Cardiac muscle cell (in vitro differentiated cells and primary cell): ENCODE measurements at regions not wholly inside any gene's neighbourhood (a gene's known extent, or its start where the extent isn't known, plus 50 kb on each side); places are given as distances from the start of the nearest gene placed in this dataset.

Experiments
- DNase-seq, 2 donors: peaks; one replicate each; pipeline versions ENCODE4 v3.0.0 to v3.0.0-alpha.2; 2010 to 2017; ENCODE audit warnings: low read depth in 1 of 2, low spot score in 1 of 2
- H3K27ac ChIP-seq: fragments of 200-600 bp; sonication (generic); 2 replicates; pipeline ENCODE4 v1.5.1; 2016
- H3K27me3 ChIP-seq: fragments of 200-600 bp; sonication (generic); 2 replicates; pipeline ENCODE4 v1.6.0; 2016; ENCODE audit warnings: control low read depth
- H3K36me3 ChIP-seq: fragments of 200-600 bp; sonication (generic); 2 replicates; pipeline ENCODE4 v1.5.1; 2016; ENCODE audit warnings: control low read depth
- H3K4me1 ChIP-seq: fragments of 200-600 bp; sonication (generic); 2 replicates; pipeline ENCODE4 v1.8.1; 2017; ENCODE audit warnings: low read depth, mild to moderate bottlenecking, mixed run types
- H3K4me3 ChIP-seq: fragments of 200-600 bp; sonication (generic); 2 replicates; pipeline ENCODE4 v1.5.1; 2016; ENCODE audit warnings: mild to moderate bottlenecking
- H3K9me3 ChIP-seq: fragments of 200-600 bp; sonication (generic); 2 replicates; pipeline ENCODE4 v1.5.1; 2017; ENCODE audit warnings: low read depth, mild to moderate bottlenecking, control low read depth
- CTCF ChIP-seq: IDR thresholded peaks from 2 replicates; pipeline ENCODE4 v1.5.1; 2012; ENCODE audit warnings: low read depth, mild to moderate bottlenecking, low read length

GRCh38 chr4:155085843-155086530 is 122.4 kb upstream of the NPY2R start:
- no peaks in the 10 kb centered on the region for H3K36me3 ChIP-seq
- no peaks in the 10 kb centered on the region for H3K4me1 ChIP-seq
- TF ChIP-seq CTCF: no peak
- H3K4me3 ChIP-seq: no peak overlapping the region
- H3K9me3 ChIP-seq: no peaks in the 10 kb centered on the region
- H3K27me3 ChIP-seq: no peaks in the 10 kb centered on the region
- peak in 1 of 2 donors; percentile 64 for DNase-seq
- H3K27ac ChIP-seq: no peak overlapping the region

- DNase-seq: peak in 1 of 2 donors; percentile 58
- H3K4me1 ChIP-seq: no peaks in the 10 kb centered on the region
- no peaks in the 10 kb centered on the region for H3K9me3 ChIP-seq
- H3K36me3 ChIP-seq: no peaks in the 10 kb centered on the region
- no peak for TF ChIP-seq CTCF
- H3K4me3 ChIP-seq: no peak overlapping the region
- no peaks in the 10 kb centered on the region for H3K27me3 ChIP-seq
- H3K27ac ChIP-seq: no peak overlapping the region
Measured at GRCh38 chr4:155094201-155094820, 114.1 kb upstream of the NPY2R start.

GRCh38 chr4:155099231-155099630 is 109.2 kb upstream of the NPY2R start:
- TF ChIP-seq CTCF: no peak
- H3K9me3 ChIP-seq: no peaks in the 10 kb centered on the region
- H3K4me3 ChIP-seq: no peak overlapping the region
- peaks cover 5% of the 10 kb centered on the region for H3K4me1 ChIP-seq
- H3K27ac ChIP-seq: no peak overlapping the region
- H3K36me3 ChIP-seq: no peaks in the 10 kb centered on the region
- no peak for DNase-seq
- no peaks in the 10 kb centered on the region for H3K27me3 ChIP-seq

GRCh38 chr4:155106629-155107028 is 101.8 kb upstream of the NPY2R start:
- H3K27me3 ChIP-seq: no peaks in the 10 kb centered on the region
- TF ChIP-seq CTCF: no peak
- H3K4me1 ChIP-seq: no peaks in the 10 kb centered on the region
- no peak overlapping the region for H3K27ac ChIP-seq
- DNase-seq: no peak
- H3K36me3 ChIP-seq: no peaks in the 10 kb centered on the region
- no peak overlapping the region for H3K4me3 ChIP-seq
- H3K9me3 ChIP-seq: no peaks in the 10 kb centered on the region

- H3K27me3 ChIP-seq: no peaks in the 10 kb centered on the region
- H3K9me3 ChIP-seq: no peaks in the 10 kb centered on the region
- no peak overlapping the region for H3K4me3 ChIP-seq
- H3K36me3 ChIP-seq: no peaks in the 10 kb centered on the region
- H3K4me1 ChIP-seq: no peaks in the 10 kb centered on the region
- no peak for TF ChIP-seq CTCF
- H3K27ac ChIP-seq: no peak overlapping the region
- DNase-seq: no peak
Measured at GRCh38 chr4:155107059-155107458, 101.4 kb upstream of the NPY2R start.
